Activated naive CD4-positive, alpha-beta T cell treated with anti-CD3 and anti-CD28 coated beads, Interleukin-2, amount 50 U/mL, for 16 hours (primary cell): ENCODE measurements at regions not wholly inside any gene's neighbourhood (a gene's known extent, or its start where the extent isn't known, plus 50 kb on each side); places are given as distances from the start of the nearest gene placed in this dataset.
"Not testable (repeated sequence)": the region's sequence is repeated elsewhere in the genome, so short reads cannot be mapped to it uniquely, and the experiment has no call there.

Experiments used
- DNase-seq: peaks from one replicate; pipeline ENCODE4 v3.0.0-alpha.2; 2020

- no peak for DNase-seq
These were observed 415.2 kb upstream of the FRG2C start for GRCh38 chr3:75248974-75249373.

GRCh38 chr3:75254685-75255084 lies 409.4 kb upstream of the FRG2C start:
- no peak for DNase-seq

GRCh38 chr3:75258825-75259683 lies 405.1 kb upstream of the FRG2C start:
- not testable (repeated sequence) for DNase-seq

- DNase-seq, result not testable (repeated sequence)
These were observed 403.2 kb upstream of the FRG2C start for GRCh38 chr3:75260975-75261374.

GRCh38 chr3:75262661-75263060 lies 401.5 kb upstream of the FRG2C start:
- DNase-seq, result no peak

GRCh38 chr3:75265897-75266296 lies 398.2 kb upstream of the FRG2C start:
- no peak for DNase-seq

- not testable (repeated sequence) for DNase-seq
These were observed 395.6 kb upstream of the FRG2C start for GRCh38 chr3:75268576-75268975.

GRCh38 chr3:75272237-75272636 lies 391.9 kb upstream of the FRG2C start:
- not testable (repeated sequence) for DNase-seq

- no peak for DNase-seq
These were observed 391.4 kb upstream of the FRG2C start for GRCh38 chr3:75272691-75273090.

- not testable (repeated sequence) for DNase-seq
These were observed 378.5 kb upstream of the FRG2C start for GRCh38 chr3:75285531-75286148.

GRCh38 chr3:75288972-75289574 lies 375.1 kb upstream of the FRG2C start:
- not testable (repeated sequence) for DNase-seq

- DNase-seq, result no peak
These were observed 370.0 kb upstream of the FRG2C start for GRCh38 chr3:75294124-75294523.

GRCh38 chr3:75295013-75295412 lies 369.1 kb upstream of the FRG2C start:
- no peak for DNase-seq

GRCh38 chr3:75296858-75297257 lies 367.3 kb upstream of the FRG2C start:
- DNase-seq, result no peak

- DNase-seq, result no peak
These were observed 363.5 kb upstream of the FRG2C start for GRCh38 chr3:75300606-75301005.

- not testable (repeated sequence) for DNase-seq
These were observed 363.1 kb upstream of the FRG2C start for GRCh38 chr3:75301050-75301449.

- DNase-seq, result no peak
These were observed 360.4 kb upstream of the FRG2C start for GRCh38 chr3:75303741-75304140.

GRCh38 chr3:75305901-75306300 lies 358.2 kb upstream of the FRG2C start:
- no peak for DNase-seq

GRCh38 chr3:75311306-75311705 lies 352.8 kb upstream of the FRG2C start:
- DNase-seq, result not testable (repeated sequence)

- DNase-seq, result not testable (repeated sequence)
These were observed 351.7 kb upstream of the FRG2C start for GRCh38 chr3:75312469-75312868.

- not testable (repeated sequence) for DNase-seq
These were observed 344.4 kb upstream of the FRG2C start for GRCh38 chr3:75319776-75320175.

- DNase-seq, result no peak
These were observed 343.8 kb upstream of the FRG2C start for GRCh38 chr3:75320369-75320768.

GRCh38 chr3:75321060-75321459 lies 343.1 kb upstream of the FRG2C start:
- no peak for DNase-seq

GRCh38 chr3:75323936-75324335 lies 340.2 kb upstream of the FRG2C start:
- not testable (repeated sequence) for DNase-seq
